K562 (cell line): ENCODE measurements at regions not wholly inside any gene's neighbourhood (a gene's known extent, or its start where the extent isn't known, plus 50 kb on each side); places are given as distances from the start of the nearest gene placed in this dataset.

Source experiments
- ATAC-seq: fragments of 200-7000 bp; cut with Tn5 transposase; 3 replicates; pipeline ENCODE4 v1.9.1; 2020; ENCODE audit warnings: moderate library complexity
- BruUV-seq: library from RNA; stranded (reverse); fragments of 400-500 nt; replicated peaks from 2 replicates; lab custom pipeline; 2021; lab: Mats Ljungman, UMichigan
- CTCF ChIA-PET: fragments of 300-600 bp; formaldehyde crosslinking; extraction: SDS; loops from one replicate; lab custom pipeline; 2021; ENCODE audit warnings: low intra/inter-chr PET ratio; lab: Yijun Ruan, JAX
- POLR2A ChIA-PET: fragments of 300-600, 350-650 bp; sonication (Branson Sonifier 250); formaldehyde crosslinking; extraction: SDS; loops from one replicate; lab custom pipeline; 2021; ENCODE audit warnings: antibody characterized with exemption, inconsistent platforms; lab: Yijun Ruan, JAX
- DNase-seq, 4 experiments: peaks; one replicate each; pipeline versions ENCODE4 v3.0.0 to v3.0.0-alpha.2; 2011 to 2018; ENCODE audit warnings: low spot score in 3 of 4, mixed read lengths in 3 of 4; ENCODE audit errors: extremely low read depth in 1 of 4
- FAIRE-seq: peaks from 2 replicates; lab custom pipeline; 2011; peaks lifted over from hg19 to GRCh38; lab: Jason Lieb, UNC
- H2AFZ ChIP-seq: 2 replicates; pipeline ENCODE4 v1.6.0; 2011; ENCODE audit warnings: low read depth, low read length, control low read depth, inconsistent platforms
- H3K27ac ChIP-seq: fragments of 200-600 bp; 3 replicates; pipeline ENCODE4 v1.8.0; 2011; ENCODE audit warnings: low read depth, mild to moderate bottlenecking, control low read depth, inconsistent platforms, low read length, moderate library complexity, mixed read lengths; ENCODE audit errors: extremely low read depth
- H3K27me3 ChIP-seq, 2 experiments: fragments of 300-600 bp in 1 of 2; 2 replicates in 1 of 2; 3 replicates in 1 of 2; pipeline versions ENCODE4 v1.6.0 to v1.8.0; 2011; ENCODE audit warnings: inconsistent platforms in 2 of 2, low read length in 2 of 2, mild to moderate bottlenecking in 1 of 2, mixed read lengths in 1 of 2, moderate library complexity in 1 of 2; ENCODE audit not compliant: control insufficient read depth in 2 of 2, insufficient read depth in 2 of 2
- H3K36me3 ChIP-seq: fragments of 300-600 bp; 3 replicates; pipeline ENCODE4 v1.8.0; 2011; ENCODE audit warnings: mild to moderate bottlenecking, low read length, inconsistent platforms; ENCODE audit not compliant: control insufficient read depth, insufficient read depth
- H3K4me1 ChIP-seq, 2 experiments: fragments of 200-600 bp in 1 of 2; replicated peaks in 1 of 2; 2 replicates in 1 of 2; 3 replicates in 1 of 2; pipeline versions ENCODE4 v1.5.1 to v1.8.0; 2011; ENCODE audit warnings: inconsistent platforms in 2 of 2, low read length in 2 of 2, mild to moderate bottlenecking in 1 of 2, mixed read lengths in 1 of 2, moderate library complexity in 1 of 2; ENCODE audit not compliant: control insufficient read depth in 2 of 2, insufficient read depth in 2 of 2
- H3K4me2 ChIP-seq: 2 replicates; pipeline ENCODE4 v1.6.1; 2011; ENCODE audit warnings: low read length, control low read depth, inconsistent platforms, mixed read lengths; ENCODE audit not compliant: insufficient read depth
- H3K4me3 ChIP-seq: fragments of 200-600 bp; sonication (generic), shearing (Covaris generic); 2 replicates; pipeline ENCODE4 v1.5.1; 2016; ENCODE audit warnings: control low read depth, inconsistent platforms
- H3K79me2 ChIP-seq: fragments of 200-600 bp; 3 replicates; pipeline ENCODE4 v1.8.0; 2011; ENCODE audit warnings: low read length, inconsistent platforms; ENCODE audit not compliant: control insufficient read depth, insufficient read depth
- H3K9ac ChIP-seq, 2 experiments: 2 replicates each; pipeline versions ENCODE4 v1.6.0 to v1.6.1; 2011; ENCODE audit warnings: low read depth in 2 of 2, low read length in 2 of 2, control low read depth in 1 of 2, inconsistent platforms in 1 of 2, mild to moderate bottlenecking in 1 of 2, mixed read lengths in 1 of 2; ENCODE audit not compliant: insufficient read depth in 1 of 2
- H3K9me1 ChIP-seq: one replicate; pipeline ENCODE4 v1.6.0; 2011; ENCODE audit warnings: inconsistent platforms, mild to moderate bottlenecking, low read length, moderate library complexity; ENCODE audit not compliant: control insufficient read depth, insufficient read depth
- H3K9me3 ChIP-seq: replicated peaks from 2 replicates; pipeline ENCODE4 v1.5.1; 2011; ENCODE audit warnings: low read depth, low read length, inconsistent platforms; ENCODE audit not compliant: control insufficient read depth, insufficient read depth
- H4K20me1 ChIP-seq: replicated peaks from 2 replicates; pipeline ENCODE4 v1.6.1; 2011; ENCODE audit warnings: low read length, inconsistent platforms, mixed read lengths; ENCODE audit not compliant: control insufficient read depth, insufficient read depth
- CHD1 ChIP-seq: fragments of 200-600 bp; sonication (generic); IDR thresholded peaks from one replicate; pipeline ENCODE4 v1.6.1; 2012; ENCODE audit warnings: mild to moderate bottlenecking, moderate library complexity, low read length, inconsistent platforms
- E2F3 ChIP-seq: fragments of 250-450 bp; sonication (Bioruptor Pico); IDR thresholded peaks from 2 replicates; pipeline ENCODE4 v1.4.0; 2020; ENCODE audit warnings: mild to moderate bottlenecking
- EHMT2 ChIP-seq: fragments of 450-650 bp; IDR thresholded peaks from 2 replicates; pipeline ENCODE4 v1.6.1; 2018; ENCODE audit warnings: antibody characterized with exemption
- GTF2B ChIP-seq: IDR thresholded peaks from 2 replicates; pipeline ENCODE4 v1.6.1; 2011; ENCODE audit not compliant: insufficient read length; ENCODE audit errors: extremely low read depth
- LARP7 ChIP-seq: fragments of 450-650 bp; IDR thresholded peaks from 2 replicates; pipeline ENCODE4 v1.6.1; 2016
- NR1H2 ChIP-seq: sonication (generic); formaldehyde crosslinking; IDR thresholded peaks from 2 replicates; pipeline ENCODE4 v1.4.0; 2020; ENCODE audit warnings: mild to moderate bottlenecking, missing genetic modification reagents
- PHB ChIP-seq: fragments of 250-450 bp; sonication (Bioruptor Pico); IDR thresholded peaks from 2 replicates; pipeline ENCODE4 v1.5.0; 2021
- TCF7 ChIP-seq: sonication (generic); IDR thresholded peaks from 2 replicates; pipeline ENCODE4 v1.6.1; 2016; ENCODE audit warnings: antibody characterized with exemption, borderline replicate concordance
- ZFP36 ChIP-seq: fragments of 150-350 bp; IDR thresholded peaks from 2 replicates; pipeline ENCODE4 v1.6.1; 2018; ENCODE audit warnings: low read length, low read depth; ENCODE audit not compliant: partially characterized antibody
- ZNF224 ChIP-seq: sonication (generic); formaldehyde crosslinking; IDR thresholded peaks from 2 replicates; pipeline ENCODE4 v1.8.0; 2022; ENCODE audit warnings: mild to moderate bottlenecking, missing genetic modification reagents
- ZNF24 ChIP-seq: fragments of 450-650 bp; IDR thresholded peaks from 2 replicates; pipeline ENCODE4 v1.6.1; 2016
- WGBS: fragments of 100-300 bp; shearing (Covaris generic); methylation state at CpG from one replicate; pipeline ENCODE4 v1.1.6; 2016; ENCODE audit warnings: low coverage, mixed read lengths; ENCODE audit not compliant: insufficient coverage; ENCODE audit errors: missing lambda C conversion rate; 5-methylcytosine and 5-hydroxymethylcytosine counted together
- in situ Hi-C: fragments of 300-500 bp; cut with MboI; formaldehyde crosslinking; loops from 4 replicates; pipeline ENCODE4 v1.15.0; 2018; ENCODE audit warnings: inconsistent platforms, mixed read lengths
- intact Hi-C: fragments of 100-400 bp; cut with micrococcal nuclease; formaldehyde crosslinking; loops from 2 replicates; pipeline ENCODE4 v1.14.2; 2022

DNA sequence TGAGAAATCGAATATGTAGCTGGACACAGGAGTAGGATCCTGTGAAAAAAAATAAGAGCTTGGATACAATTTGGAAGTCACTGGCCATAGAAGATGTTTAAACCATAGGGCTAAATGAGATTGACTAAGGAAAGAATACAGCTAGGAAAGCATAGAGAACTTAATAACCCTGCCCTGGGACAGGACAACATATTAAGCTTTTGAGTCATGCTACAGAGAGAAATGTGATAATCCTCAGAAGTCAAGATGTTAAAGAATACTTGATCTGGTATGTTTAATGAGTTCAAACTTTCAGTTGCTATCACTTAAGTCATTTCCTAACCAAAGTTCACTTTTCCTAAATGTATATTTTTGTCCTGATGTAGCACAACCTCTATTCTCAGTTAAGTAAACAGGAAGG lies 154.6 kb upstream of the TSHZ2 start:
- Histone ChIP-seq H3K27ac (no peak overlapping the region), H3K4me3 (no peak overlapping the region), H3K4me1 (no peaks in the 10 kb centered on the region), H3K9me3 (no peaks in the 10 kb centered on the region), H3K36me3 (no peaks in the 10 kb centered on the region), H2AFZ (no peak overlapping the region), H3K9ac (no peak overlapping the region), H3K79me2 (no peaks in the 10 kb centered on the region), H4K20me1 (no peaks in the 10 kb centered on the region), H3K4me2 (no peak overlapping the region), H3K27me3 (no peaks in the 10 kb centered on the region), H3K9me1 (no peaks in the 10 kb centered on the region)
- ATAC-seq (no peak), DNase-seq (no peak), FAIRE-seq (no peak)
- WGBS, result 0% methylated on average over 1 of the region's 1 CpG
- CTCF ChIA-PET, result no interaction called here
- in situ Hi-C loops (no loop called here), intact Hi-C loops (no loop called here)
- POLR2A ChIA-PET, result interaction anchor here (0.9 kb wide), 1 partner anchor 18 kb away, joined by 3 read pairs; no protein-coding TSS in a partner anchor
- BruUV-seq, result no TSS peak
- TF ChIP-seq NR1H2 (CRISPR knock-in tag) (no peak), GTF2B (no peak), TCF7 (no peak), ZNF224 (no peak), ZFP36 (no peak), EHMT2 (no peak), E2F3 (CRISPR knock-in tag) (no peak), PHB (CRISPR knock-in tag) (no peak), LARP7 (no peak), ZNF24 (no peak), CHD1 (no peak)
- TF ChIP-seq, all 486 proteins: peak for 0
